Activated B cell treated with CpG ODN at 0.5 μM for 24 hours (primary cell): ENCODE measurements at regions not wholly inside any gene's neighbourhood (a gene's known extent, or its start where the extent isn't known, plus 50 kb on each side); places are given as distances from the start of the nearest gene placed in this dataset.

Source experiments
- ATAC-seq: fragments of 200-7000 bp; cut with Tn5 transposase; one replicate; pipeline ENCODE4 v1.10.0; 2021; ENCODE audit warnings: low read depth, mild to moderate bottlenecking, moderate library complexity
- CTCF ChIA-PET: fragments of 350-600 bp; sonication (Branson Sonifier 250); formaldehyde crosslinking; loops from one replicate; lab custom pipeline; 2021; ENCODE audit warnings: antibody characterized with exemption; lab: Charles Lee
- POLR2A ChIA-PET: fragments of 350-600 bp; sonication (Branson Sonifier 250); formaldehyde crosslinking; loops from one replicate; lab custom pipeline; 2021; ENCODE audit warnings: antibody characterized with exemption; lab: Charles Lee
- DNase-seq: peaks from one replicate; pipeline ENCODE4 v3.0.0; 2022
- H3K27ac Mint-ChIP-seq: one replicate; pipeline ENCODE4 v1.8.0; 2020; ENCODE audit warnings: mixed read lengths
- H3K27me3 Mint-ChIP-seq: one replicate; pipeline ENCODE4 v1.8.0; 2021; ENCODE audit warnings: mixed read lengths
- H3K36me3 Mint-ChIP-seq: one replicate; pipeline ENCODE4 v1.8.0; 2021; ENCODE audit warnings: low read depth, mixed read lengths
- H3K4me1 Mint-ChIP-seq: one replicate; pipeline ENCODE4 v1.8.0; 2021; ENCODE audit warnings: mixed read lengths
- H3K4me3 Mint-ChIP-seq: one replicate; pipeline ENCODE4 v1.8.0; 2020; ENCODE audit warnings: mild to moderate bottlenecking, mixed read lengths
- H3K9me3 Mint-ChIP-seq: one replicate; pipeline ENCODE4 v1.8.0; 2020; ENCODE audit warnings: mixed read lengths
- intact Hi-C: fragments of 100-400 bp; cut with micrococcal nuclease; formaldehyde crosslinking; loops from one replicate; pipeline ENCODE4 v1.15.1; 2024
- TF ChIP-seq, protein P1 (sequence below): fragments of 200-600 bp; IDR thresholded peaks from one replicate; pipeline ENCODE4 v1.8.0; 2022; ENCODE audit warnings: antibody characterized with exemption, mild to moderate bottlenecking

DNA sequence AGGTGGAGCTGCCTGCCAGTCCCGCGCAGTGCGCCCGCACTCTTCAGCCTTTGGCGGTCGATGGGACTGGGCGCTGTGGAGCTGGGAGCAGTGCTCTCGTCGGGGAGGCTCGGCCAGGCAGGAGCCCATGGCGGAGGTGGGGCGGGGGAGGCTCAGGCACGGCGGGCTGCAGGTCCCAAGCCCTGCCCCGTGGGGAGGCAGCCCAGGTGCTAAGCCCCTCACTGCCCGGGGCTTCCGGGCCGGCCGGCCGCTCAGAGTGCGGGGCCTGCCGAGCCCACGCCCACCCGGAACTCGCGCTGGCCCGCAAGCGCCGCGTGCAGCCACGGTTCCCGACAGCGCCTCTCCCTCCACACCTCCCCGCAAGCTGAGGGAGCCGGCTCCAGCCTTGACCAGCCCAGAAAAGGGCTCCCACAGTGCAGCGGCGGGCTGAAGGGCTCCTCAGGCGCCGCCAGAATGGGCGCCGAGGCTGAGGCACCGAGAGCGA, 316.4 kb downstream of the RND3 start:
- H3K27me3 Mint-ChIP-seq, result no peaks in the 10 kb centered on the region
- H3K9me3 Mint-ChIP-seq, result peaks cover 11% of the 10 kb centered on the region
- ChIA-PET POLR2A (no interaction called here), CTCF (no interaction called here)
- H3K27ac Mint-ChIP-seq, result no peak overlapping the region
- DNase-seq, result no peak
- intact Hi-C loops, result no loop called here
- TF ChIP-seq, protein P1, sequence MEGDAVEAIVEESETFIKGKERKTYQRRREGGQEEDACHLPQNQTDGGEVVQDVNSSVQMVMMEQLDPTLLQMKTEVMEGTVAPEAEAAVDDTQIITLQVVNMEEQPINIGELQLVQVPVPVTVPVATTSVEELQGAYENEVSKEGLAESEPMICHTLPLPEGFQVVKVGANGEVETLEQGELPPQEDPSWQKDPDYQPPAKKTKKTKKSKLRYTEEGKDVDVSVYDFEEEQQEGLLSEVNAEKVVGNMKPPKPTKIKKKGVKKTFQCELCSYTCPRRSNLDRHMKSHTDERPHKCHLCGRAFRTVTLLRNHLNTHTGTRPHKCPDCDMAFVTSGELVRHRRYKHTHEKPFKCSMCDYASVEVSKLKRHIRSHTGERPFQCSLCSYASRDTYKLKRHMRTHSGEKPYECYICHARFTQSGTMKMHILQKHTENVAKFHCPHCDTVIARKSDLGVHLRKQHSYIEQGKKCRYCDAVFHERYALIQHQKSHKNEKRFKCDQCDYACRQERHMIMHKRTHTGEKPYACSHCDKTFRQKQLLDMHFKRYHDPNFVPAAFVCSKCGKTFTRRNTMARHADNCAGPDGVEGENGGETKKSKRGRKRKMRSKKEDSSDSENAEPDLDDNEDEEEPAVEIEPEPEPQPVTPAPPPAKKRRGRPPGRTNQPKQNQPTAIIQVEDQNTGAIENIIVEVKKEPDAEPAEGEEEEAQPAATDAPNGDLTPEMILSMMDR, result no peak
- H3K4me3 Mint-ChIP-seq, result no peak overlapping the region
- no peaks in the 10 kb centered on the region for H3K36me3 Mint-ChIP-seq
- ATAC-seq, result no peak
- H3K4me1 Mint-ChIP-seq, result no peaks in the 10 kb centered on the region

DNA sequence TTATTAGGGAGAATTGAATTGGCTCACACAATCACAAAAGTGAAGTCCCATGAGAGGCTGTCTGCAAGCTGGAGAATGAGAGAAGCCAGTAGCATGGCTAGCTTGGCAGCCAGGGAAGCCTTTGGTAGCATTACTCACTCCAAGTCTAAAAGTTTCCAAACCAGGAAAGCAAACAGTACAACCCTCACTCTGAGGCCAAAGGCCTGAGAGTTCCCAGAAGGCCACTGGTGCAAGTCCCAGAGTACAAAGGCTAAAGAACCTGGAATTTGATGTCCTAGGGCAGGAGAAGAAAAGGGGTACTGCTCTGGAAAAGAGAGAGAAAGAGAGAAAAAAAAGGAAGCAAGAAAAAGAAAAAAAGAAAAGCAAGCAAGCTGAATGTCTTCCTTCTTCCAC, 318.2 kb downstream of the RND3 start:
- Mint-ChIP-seq H3K9me3 (peaks cover 11% of the 10 kb centered on the region), H3K27ac (no peak overlapping the region), H3K4me3 (no peak overlapping the region), H3K4me1 (no peaks in the 10 kb centered on the region), H3K36me3 (no peaks in the 10 kb centered on the region), H3K27me3 (no peaks in the 10 kb centered on the region)
- ATAC-seq (no peak), DNase-seq (no peak)
- intact Hi-C loops, result no loop called here
- TF ChIP-seq, protein P1, result no peak
- CTCF ChIA-PET, result no interaction called here
- POLR2A ChIA-PET, result no interaction called here

DNA sequence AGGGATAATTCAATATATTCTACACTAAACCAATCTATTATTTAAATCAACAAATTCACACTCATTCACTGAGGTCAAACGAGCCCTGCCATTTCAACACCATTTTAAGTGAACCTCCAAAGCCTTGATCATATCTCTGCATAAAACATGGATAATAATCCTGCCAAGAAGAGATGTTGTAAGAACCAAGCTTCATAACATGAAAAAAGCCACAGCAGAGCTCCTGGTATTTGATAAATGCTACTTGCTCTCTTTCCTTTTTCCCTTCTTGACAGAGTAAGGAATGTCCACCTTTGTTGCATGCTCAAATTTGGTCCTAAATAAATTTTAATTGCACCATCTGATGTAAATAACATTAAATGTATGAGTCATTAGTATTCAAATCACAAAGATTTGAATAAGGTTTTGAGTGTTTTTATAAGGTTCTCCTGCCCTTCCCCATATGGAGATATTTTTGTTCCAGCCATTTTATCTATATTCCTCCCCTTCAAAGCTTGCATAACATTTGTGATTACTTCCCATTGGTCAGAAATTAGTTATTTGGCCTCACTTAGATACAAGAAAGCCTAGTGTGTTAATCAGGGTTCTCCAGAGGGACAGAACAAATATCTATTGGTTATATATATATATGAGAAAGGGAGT, 318.8 kb downstream of the RND3 start:
- no peak overlapping the region for H3K4me3 Mint-ChIP-seq
- intact Hi-C loops, result no loop called here
- no peak for ATAC-seq
- ChIA-PET CTCF (no interaction called here), POLR2A (no interaction called here)
- H3K27me3 Mint-ChIP-seq, result no peaks in the 10 kb centered on the region
- no peaks in the 10 kb centered on the region for H3K4me1 Mint-ChIP-seq
- peaks cover 11% of the 10 kb centered on the region for H3K9me3 Mint-ChIP-seq
- H3K36me3 Mint-ChIP-seq, result no peaks in the 10 kb centered on the region
- H3K27ac Mint-ChIP-seq, result no peak overlapping the region
- TF ChIP-seq, protein P1, result no peak
- no peak for DNase-seq

DNA sequence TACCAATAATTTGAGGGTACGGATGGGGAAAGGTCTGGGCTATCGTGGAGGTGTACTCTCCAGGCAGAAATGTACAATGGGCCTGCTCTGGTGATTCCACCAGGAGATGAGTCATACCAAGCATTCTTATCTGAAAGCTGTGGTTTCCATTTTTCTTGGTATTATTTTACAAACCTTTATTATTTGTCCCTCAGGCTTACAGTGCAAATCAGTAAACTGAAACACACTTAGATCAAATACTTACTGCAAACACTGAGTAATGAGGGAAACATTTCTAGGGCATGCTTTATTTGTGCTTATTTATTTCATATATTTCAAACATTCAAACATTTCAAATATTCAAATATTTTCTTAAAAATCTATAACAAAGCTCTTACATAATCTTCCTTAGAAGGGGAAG, 319.8 kb downstream of the RND3 start:
- no peak for DNase-seq
- Mint-ChIP-seq H3K27me3 (no peaks in the 10 kb centered on the region), H3K4me3 (no peak overlapping the region), H3K36me3 (no peaks in the 10 kb centered on the region), H3K4me1 (no peaks in the 10 kb centered on the region), H3K27ac (no peak overlapping the region), H3K9me3 (peaks cover 7% of the 10 kb centered on the region)
- ChIA-PET CTCF (no interaction called here), POLR2A (no interaction called here)
- ATAC-seq, result no peak
- intact Hi-C loops, result no loop called here
- TF ChIP-seq, protein P1, result no peak

DNA sequence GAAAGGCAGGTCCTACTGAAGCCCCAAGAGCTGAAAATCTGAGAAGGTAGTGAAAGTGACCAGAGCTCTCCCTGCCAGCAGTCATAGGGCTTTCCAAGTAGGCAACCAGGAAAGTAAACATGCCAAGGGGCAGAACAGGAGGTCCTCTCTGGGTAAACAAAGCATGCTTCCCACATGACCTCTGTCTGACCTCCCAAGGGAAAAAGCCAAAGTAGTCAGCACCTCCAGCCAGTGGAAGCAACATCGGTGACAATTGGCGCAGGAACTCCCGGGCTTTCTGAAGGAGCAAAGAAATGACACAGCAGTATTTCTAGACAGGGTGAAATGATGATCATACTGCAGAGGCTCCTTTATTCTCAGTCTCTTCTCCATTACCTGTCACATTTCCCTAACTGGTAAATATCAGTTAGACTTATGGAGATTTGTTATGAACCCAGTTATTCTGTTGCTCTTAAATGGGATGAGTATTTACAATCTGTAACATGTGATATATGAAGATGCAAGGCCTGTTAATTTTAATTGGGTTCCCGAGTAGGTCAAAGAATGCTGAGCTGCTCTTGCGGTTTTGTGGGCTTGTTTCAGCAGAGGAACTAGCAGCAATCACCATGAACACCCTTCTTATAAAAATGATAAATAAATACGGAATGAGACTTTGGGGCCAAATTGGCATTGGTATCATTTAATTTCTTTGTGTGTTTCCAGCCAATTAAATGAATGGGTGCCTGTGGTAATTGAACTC, 321.0 kb downstream of the RND3 start:
- H3K9me3 Mint-ChIP-seq, result peaks cover 6% of the 10 kb centered on the region
- no peaks in the 10 kb centered on the region for H3K4me1 Mint-ChIP-seq
- no peak overlapping the region for H3K27ac Mint-ChIP-seq
- H3K27me3 Mint-ChIP-seq, result no peaks in the 10 kb centered on the region
- intact Hi-C loops, result no loop called here
- H3K36me3 Mint-ChIP-seq, result no peaks in the 10 kb centered on the region
- H3K4me3 Mint-ChIP-seq, result no peak overlapping the region
- TF ChIP-seq, protein P1, result no peak
- no peak for ATAC-seq
- POLR2A ChIA-PET, result no interaction called here
- CTCF ChIA-PET, result no interaction called here
- DNase-seq, result no peak
